ENCODE measurements at regions not wholly inside any gene's neighbourhood (a gene's known extent, or its start where the extent isn't known, plus 50 kb on each side); places are given as distances from the start of the nearest gene placed in this dataset.

GRCh38 chr4:100679926-100680325 lies 162.1 kb upstream of the EMCN start:
- TF ChIP-seq CTCF (IDR thresholded peaks at IDR 0.05), result no peak
- TF ChIP-seq IRF2 (CRISPR knock-in tag; IDR thresholded peaks at IDR 0.05; ENCODE audit: borderline replicate concordance, low read depth), result no peak
- TF ChIP-seq SMAD3 (CRISPR knock-in tag; IDR thresholded peaks at IDR 0.05; ENCODE audit: borderline replicate concordance), result no peak
- no peak for TF ChIP-seq TCF7 (CRISPR knock-in tag; IDR thresholded peaks at IDR 0.05; ENCODE audit: low read depth)
- no peak for TF ChIP-seq ZNF121 (CRISPR knock-in tag; IDR thresholded peaks at IDR 0.05)
